ENCODE measurements at regions not wholly inside any gene's neighbourhood (a gene's known extent, or its start where the extent isn't known, plus 50 kb on each side); places are given as distances from the start of the nearest gene placed in this dataset.

- no peak for TF ChIP-seq CTCF (IDR thresholded peaks at IDR 0.05; ENCODE audit: low read depth, low read length)
- Histone ChIP-seq H3K9me3 (no peaks in the 10 kb centered on the region), H3K4me3 (ENCODE audit: low read depth, low read length) (no peak overlapping the region), H3K27me3 (no peaks in the 10 kb centered on the region), H3K36me3 (no peaks in the 10 kb centered on the region), H3K4me1 (peaks cover 7% of the 10 kb centered on the region)
- no peak for DNase-seq
These were observed 601.7 kb upstream of the AGTR1 start for GRCh38 chr3:148095962-148096361.

- Histone ChIP-seq H3K36me3 (no peaks in the 10 kb centered on the region), H3K4me3 (ENCODE audit: low read depth, low read length) (no peak overlapping the region), H3K27me3 (no peaks in the 10 kb centered on the region), H3K9me3 (no peaks in the 10 kb centered on the region), H3K4me1 (peaks cover 7% of the 10 kb centered on the region)
- DNase-seq, result no peak
- TF ChIP-seq CTCF (IDR thresholded peaks at IDR 0.05; ENCODE audit: low read depth, low read length), result no peak
These were observed 597.2 kb upstream of the AGTR1 start for GRCh38 chr3:148100476-148100875.

- DNase-seq, result peak; percentile 24
These were observed 596.6 kb upstream of the AGTR1 start for GRCh38 chr3:148101061-148101460.

GRCh38 chr3:148102156-148102555 lies 595.5 kb upstream of the AGTR1 start:
- Histone ChIP-seq H3K36me3 (no peaks in the 10 kb centered on the region), H3K4me3 (ENCODE audit: low read depth, low read length) (no peak overlapping the region), H3K27me3 (no peaks in the 10 kb centered on the region), H3K4me1 (peaks cover 7% of the 10 kb centered on the region), H3K9me3 (no peaks in the 10 kb centered on the region)
- DNase-seq, result no peak
- TF ChIP-seq CTCF (IDR thresholded peaks at IDR 0.05; ENCODE audit: low read depth, low read length), result no peak

More at GRCh38 chr3:148101061-148101460, 596.6 kb upstream of the AGTR1 start:
- Histone ChIP-seq H3K36me3 (no peaks in the 10 kb centered on the region), H3K4me3 (ENCODE audit: low read depth, low read length) (no peak overlapping the region), H3K9me3 (no peaks in the 10 kb centered on the region), H3K4me1 (peaks cover 7% of the 10 kb centered on the region), H3K27me3 (no peaks in the 10 kb centered on the region)
- no peak for TF ChIP-seq CTCF (IDR thresholded peaks at IDR 0.05; ENCODE audit: low read depth, low read length)

- no peaks in the 10 kb centered on the region for H3K27me3 ChIP-seq
- no peaks in the 10 kb centered on the region for H3K36me3 ChIP-seq
- no peak for DNase-seq
- TF ChIP-seq CTCF (IDR thresholded peaks at IDR 0.05; ENCODE audit: low read depth, low read length), result no peak
- no peaks in the 10 kb centered on the region for H3K9me3 ChIP-seq
- peaks cover 2% of the 10 kb centered on the region; the same call in 1 of the 2 replicates for H3K4me1 ChIP-seq
- H3K4me3 ChIP-seq (ENCODE audit: low read depth, low read length), result no peak overlapping the region
These were observed 591.6 kb upstream of the AGTR1 start for GRCh38 chr3:148106062-148106461.

GRCh38 chr3:148126956-148127355 lies 570.7 kb upstream of the AGTR1 start:
- Histone ChIP-seq H3K4me1 (no peaks in the 10 kb centered on the region), H3K36me3 (no peaks in the 10 kb centered on the region), H3K4me3 (ENCODE audit: low read depth, low read length) (no peak overlapping the region), H3K9me3 (no peaks in the 10 kb centered on the region), H3K27me3 (no peaks in the 10 kb centered on the region)
- TF ChIP-seq CTCF (IDR thresholded peaks at IDR 0.05; ENCODE audit: low read depth, low read length), result no peak
- no peak for DNase-seq
